GM19468 (cell line): ENCODE measurements at regions not wholly inside any gene's neighbourhood (a gene's known extent, or its start where the extent isn't known, plus 50 kb on each side); places are given as distances from the start of the nearest gene placed in this dataset.

Experiments
- ATAC-seq: cut with Tn5 transposase; IDR thresholded peaks from one replicate; pipeline ENCODE4 v1.9.1; 2021; ENCODE audit warnings: mild to moderate bottlenecking, moderate library complexity, moderate number of reproducible peaks; ENCODE audit not compliant: unreplicated experiment; ENCODE audit errors: extremely low read depth

GRCh38 chr22:19574247-19574646, 50.0 kb upstream of the CLDN5 start:
- no peak for ATAC-seq

GRCh38 chr22:19576460-19577421, 52.5 kb upstream of the CLDN5 start:
- no peak for ATAC-seq

- ATAC-seq = no peak
These were observed 53.3 kb upstream of the CLDN5 start for GRCh38 chr22:19577422-19577966.

GRCh38 chr22:19578180-19579004, 54.2 kb upstream of the CLDN5 start:
- ATAC-seq = no peak

GRCh38 chr22:19579115-19579811, 55.1 kb upstream of the CLDN5 start:
- ATAC-seq = no peak

GRCh38 chr22:19579880-19580279, 55.7 kb upstream of the CLDN5 start:
- no peak for ATAC-seq

GRCh38 chr22:19580291-19580890, 56.2 kb upstream of the CLDN5 start:
- no peak for ATAC-seq

GRCh38 chr22:19582033-19582693, 58.0 kb upstream of the CLDN5 start:
- no peak for ATAC-seq

GRCh38 chr22:19586922-19587684, 62.9 kb upstream of the CLDN5 start:
- no peak for ATAC-seq

- ATAC-seq = no peak
These were observed 66.5 kb upstream of the CLDN5 start for GRCh38 chr22:19590696-19591095.

- no peak for ATAC-seq
These were observed 67.4 kb upstream of the CLDN5 start for GRCh38 chr22:19591568-19591967.

- no peak for ATAC-seq
These were observed 68.3 kb upstream of the CLDN5 start for GRCh38 chr22:19592464-19592863.

- ATAC-seq = no peak
These were observed 69.9 kb upstream of the CLDN5 start for GRCh38 chr22:19593991-19594569.

- no peak for ATAC-seq
These were observed 71.3 kb upstream of the CLDN5 start for GRCh38 chr22:19595532-19595931.

- ATAC-seq = no peak
These were observed 72.6 kb upstream of the CLDN5 start for GRCh38 chr22:19596680-19597398.

- ATAC-seq = no peak
These were observed 73.2 kb upstream of the CLDN5 start for GRCh38 chr22:19597399-19597735.

GRCh38 chr22:19598054-19598855, 74.0 kb upstream of the CLDN5 start:
- ATAC-seq = no peak
